Forelimb muscle (tissue), 1 donor: ENCODE measurements at regions not wholly inside any gene's neighbourhood (a gene's known extent, or its start where the extent isn't known, plus 50 kb on each side); places are given as distances from the start of the nearest gene placed in this dataset.

ENCODE experiments used
- DNase-seq: peaks from one replicate; pipeline ENCODE4 v3.0.0-alpha.2; 2013; ENCODE audit warnings: low read depth

GRCh38 chr2:9738535-9739496 lies 104.5 kb upstream of the TAF1B start:
- DNase-seq = no peak

- no peak for DNase-seq
These were observed 103.7 kb upstream of the TAF1B start for GRCh38 chr2:9739531-9739964.

GRCh38 chr2:9740382-9741073 lies 102.7 kb upstream of the TAF1B start:
- no peak for DNase-seq

- DNase-seq = no peak
These were observed 102.2 kb upstream of the TAF1B start for GRCh38 chr2:9741110-9741509.

- DNase-seq = no peak
These were observed 100.7 kb upstream of the TAF1B start for GRCh38 chr2:9742601-9743000.

- no peak for DNase-seq
These were observed 98.8 kb upstream of the TAF1B start for GRCh38 chr2:9744256-9745004.

GRCh38 chr2:9745153-9745899 lies 97.9 kb upstream of the TAF1B start:
- DNase-seq = no peak

GRCh38 chr2:9747396-9747795 lies 95.9 kb upstream of the TAF1B start:
- DNase-seq = no peak

- DNase-seq = no peak
These were observed 94.7 kb upstream of the TAF1B start for GRCh38 chr2:9748577-9748976.

GRCh38 chr2:9749546-9750223 lies 93.6 kb upstream of the TAF1B start:
- no peak for DNase-seq

- DNase-seq = no peak
These were observed 92.8 kb upstream of the TAF1B start for GRCh38 chr2:9750224-9751215.

GRCh38 chr2:9751831-9752230 lies 91.4 kb upstream of the TAF1B start:
- no peak for DNase-seq

GRCh38 chr2:9752441-9753275 lies 90.6 kb upstream of the TAF1B start:
- DNase-seq = no peak

- DNase-seq = no peak
These were observed 90.0 kb upstream of the TAF1B start for GRCh38 chr2:9753276-9753600.

GRCh38 chr2:9753665-9754531 lies 89.4 kb upstream of the TAF1B start:
- DNase-seq = no peak

GRCh38 chr2:9754532-9754887 lies 88.8 kb upstream of the TAF1B start:
- no peak for DNase-seq

GRCh38 chr2:9755008-9755407 lies 88.3 kb upstream of the TAF1B start:
- no peak for DNase-seq

GRCh38 chr2:9755638-9756037 lies 87.6 kb upstream of the TAF1B start:
- DNase-seq = no peak
